Suppressor macrophage treated with lipopolysaccharide for 4 hours (primary cell): ENCODE measurements at regions not wholly inside any gene's neighbourhood (a gene's known extent, or its start where the extent isn't known, plus 50 kb on each side); places are given as distances from the start of the nearest gene placed in this dataset.

Experiments
- DNase-seq: peaks from one replicate; pipeline ENCODE4 v3.0.0-alpha.2; 2020

DNA sequence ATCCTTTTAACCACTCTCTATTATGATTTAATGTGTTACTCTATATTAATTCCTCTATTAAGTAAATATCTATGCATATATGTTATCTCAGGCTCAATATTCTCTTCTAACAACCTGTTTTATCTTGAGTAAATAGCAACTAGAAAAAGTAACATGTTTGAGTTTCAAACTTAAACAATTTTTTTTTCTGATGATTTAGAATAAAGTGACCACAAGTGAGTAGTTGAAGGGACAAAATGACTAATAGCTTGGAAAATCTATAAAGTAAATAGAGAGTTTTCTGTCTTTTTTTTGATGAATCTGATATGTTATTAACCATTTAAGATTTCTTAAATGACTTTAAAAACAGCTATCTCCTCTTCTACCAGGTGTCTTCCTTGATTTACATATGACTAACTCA, 483.8 kb downstream of the TFEC start:
- DNase-seq, result no peak

DNA sequence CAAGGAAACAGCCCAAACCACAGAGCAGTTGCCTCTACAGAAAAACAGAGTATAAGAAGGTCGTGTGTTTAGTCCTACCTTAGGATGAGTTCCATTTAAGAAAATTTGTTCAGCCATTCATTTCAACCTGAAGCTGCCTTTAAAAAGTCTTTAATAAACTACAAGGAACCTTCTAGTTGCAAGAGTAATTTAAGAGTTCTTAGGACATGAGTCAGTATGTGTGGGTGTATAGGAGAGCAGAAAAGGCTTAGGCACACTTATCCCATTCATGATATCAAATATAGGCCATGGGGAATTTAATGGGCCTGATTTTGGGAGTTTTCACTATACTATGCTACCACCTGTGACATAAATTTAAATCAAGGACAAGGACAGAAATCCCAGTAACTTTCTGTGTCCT, 496.8 kb downstream of the TFEC start:
- DNase-seq, result no peak

DNA sequence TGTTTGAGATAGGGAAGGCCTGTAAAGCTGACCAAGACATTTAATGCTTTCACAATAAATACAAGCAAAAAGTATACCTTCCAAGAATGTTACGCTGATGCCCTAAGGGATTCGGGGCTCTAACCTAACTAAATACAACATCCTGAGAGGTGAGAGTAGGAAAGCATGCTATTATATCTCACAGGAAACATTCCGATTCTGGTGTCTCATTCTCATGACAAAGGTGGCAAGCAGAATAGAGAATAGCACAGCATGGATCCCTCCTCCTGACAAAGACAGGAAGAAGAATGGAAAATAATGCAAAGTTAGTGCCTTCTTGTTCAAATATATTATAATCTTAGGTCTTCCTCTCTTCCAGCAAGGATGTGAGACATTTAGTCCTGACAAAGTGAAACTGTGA, 504.3 kb downstream of the TFEC start:
- DNase-seq, result no peak

DNA sequence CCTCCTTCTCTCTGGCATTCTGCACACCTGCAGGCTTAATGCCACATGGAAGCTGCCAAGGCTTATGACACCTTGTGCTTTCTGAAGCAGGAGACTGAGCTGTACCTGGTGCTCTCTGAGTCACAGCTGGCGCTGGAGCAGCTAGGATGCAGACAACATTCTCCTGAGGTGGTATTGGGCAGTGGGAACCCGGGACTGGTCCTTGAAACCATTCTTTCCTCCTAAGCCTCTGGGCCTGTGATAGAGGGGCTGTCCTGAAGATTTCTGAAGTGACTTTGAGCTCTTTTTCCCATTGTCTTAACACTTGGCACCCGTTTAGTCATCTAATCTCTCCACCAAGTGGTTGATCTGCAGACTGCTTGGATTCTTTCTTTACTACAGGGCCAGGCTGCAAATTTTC, 508.4 kb downstream of the TFEC start:
- no peak for DNase-seq

DNA sequence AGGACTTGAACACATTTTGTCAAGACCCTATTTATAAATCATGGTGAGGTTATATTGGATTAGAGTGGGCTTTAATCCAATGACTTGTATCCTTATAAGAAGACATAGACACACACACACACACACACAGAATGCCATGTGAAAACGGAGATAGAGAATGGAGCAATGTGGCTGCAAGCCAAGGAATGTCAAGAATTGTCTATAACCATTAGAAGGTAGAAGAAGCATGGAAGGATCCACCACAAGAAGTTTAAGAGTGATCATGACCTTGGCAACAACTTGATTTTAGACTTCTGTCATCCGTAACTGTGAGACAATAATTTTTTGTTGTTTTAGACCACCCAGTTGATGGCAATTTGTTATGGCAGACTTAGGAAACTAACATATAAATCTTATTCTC, 514.2 kb downstream of the TFEC start:
- DNase-seq, result no peak

DNA sequence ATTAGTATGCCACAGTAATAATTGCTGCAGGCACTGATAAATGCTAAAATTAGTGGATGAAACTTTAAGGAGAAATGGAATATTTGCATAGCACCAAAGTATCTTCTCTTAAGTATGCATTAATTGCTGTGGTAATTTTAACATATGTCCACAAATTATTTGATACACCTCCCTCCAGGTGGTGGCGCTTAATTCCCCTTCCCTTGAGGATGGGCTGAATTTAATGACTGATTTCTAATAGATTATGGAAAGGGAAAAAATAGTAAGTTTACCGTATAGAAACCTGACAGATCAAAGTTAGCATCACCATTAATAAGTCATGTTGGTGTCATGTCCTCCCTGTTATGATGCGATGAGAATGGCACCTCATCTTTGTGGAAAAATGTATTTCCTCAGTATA, 519.2 kb downstream of the TFEC start:
- DNase-seq, result no peak

DNA sequence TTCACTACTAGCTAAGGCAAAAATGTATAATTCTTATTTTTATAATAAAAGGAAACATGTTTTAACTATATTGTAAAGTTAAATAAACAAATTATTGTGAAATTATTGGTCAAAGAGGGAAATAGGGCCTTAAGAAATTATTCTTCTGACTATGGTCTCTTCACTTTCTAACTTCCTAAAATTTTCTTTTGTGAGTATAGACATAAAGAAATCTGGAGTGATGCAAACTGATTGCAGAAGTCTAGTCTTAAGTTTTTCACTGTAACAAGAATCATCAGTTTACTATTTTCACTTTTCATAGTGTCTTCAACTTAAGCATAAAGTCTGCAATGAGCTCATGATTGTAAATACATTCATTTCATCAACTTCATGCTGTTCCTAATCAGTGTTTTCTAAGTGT, 525.4 kb downstream of the TFEC start:
- DNase-seq, result peak; percentile 77

DNA sequence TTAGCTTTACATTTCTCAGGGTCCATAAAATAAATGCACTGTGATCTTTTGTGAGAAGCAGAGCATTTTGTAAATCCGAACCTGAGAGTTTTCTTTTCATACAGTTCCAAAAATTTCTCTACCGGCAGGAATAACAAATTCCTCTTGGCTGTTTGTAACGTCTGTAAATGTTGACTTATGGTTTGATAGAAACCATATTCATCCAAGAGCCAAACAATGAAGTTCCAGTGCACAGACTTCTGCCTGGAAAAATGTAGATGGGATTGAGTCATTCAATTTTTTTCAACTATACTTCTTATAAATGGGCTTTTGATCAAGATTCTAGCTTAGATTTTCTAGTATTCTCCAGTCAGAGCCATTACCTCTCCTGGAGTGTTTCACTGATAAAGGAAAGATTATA, 530.6 kb downstream of the TFEC start:
- no peak for DNase-seq

DNA sequence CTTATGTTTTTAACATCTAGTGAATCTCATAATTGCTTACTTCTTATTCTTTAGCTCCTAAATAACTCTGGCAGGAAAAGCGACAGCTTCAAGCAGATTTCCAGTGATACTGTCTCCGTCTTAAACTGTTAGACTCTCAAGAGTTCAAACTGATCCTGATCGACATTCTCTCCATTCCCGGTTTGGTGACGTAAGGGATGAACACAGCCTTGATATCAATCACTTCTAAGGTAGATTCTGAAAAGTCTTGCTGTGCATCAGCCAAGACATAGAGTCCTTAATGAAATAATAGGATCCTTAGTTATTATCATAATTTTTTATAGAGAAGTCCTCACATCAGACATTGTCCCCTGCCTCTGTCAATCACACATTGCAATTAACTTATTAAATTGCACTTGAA, 534.6 kb downstream of the TFEC start:
- DNase-seq, result no peak

DNA sequence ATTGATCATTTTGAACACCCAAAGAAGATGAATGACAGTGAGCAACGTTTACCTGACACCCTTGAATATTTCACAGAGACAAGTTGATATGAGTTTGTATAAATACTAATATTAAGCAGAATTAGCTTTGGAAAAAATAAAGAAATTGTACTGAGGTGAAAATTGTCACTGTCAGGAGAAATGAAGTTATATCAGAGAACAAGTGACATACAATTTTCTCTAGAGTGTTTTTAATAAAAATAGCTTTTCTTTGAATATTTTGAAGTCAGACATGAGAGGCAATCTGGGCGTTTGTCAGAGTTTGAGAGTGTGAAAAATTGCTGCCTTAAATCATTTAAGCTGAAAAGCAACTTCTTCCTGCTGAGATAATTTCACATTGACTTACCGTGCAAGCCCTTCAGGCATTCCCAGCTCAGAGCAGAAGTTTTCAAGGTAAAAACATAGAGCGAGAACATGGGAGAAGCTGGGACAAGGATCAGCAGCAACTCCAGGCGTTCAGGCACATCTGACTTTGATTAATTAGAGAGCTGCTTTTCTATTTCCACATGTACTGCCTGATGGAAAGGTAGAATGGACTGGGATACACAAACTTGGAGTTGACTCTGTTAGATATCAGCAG, 535.9 kb downstream of the TFEC start:
- no peak for DNase-seq

DNA sequence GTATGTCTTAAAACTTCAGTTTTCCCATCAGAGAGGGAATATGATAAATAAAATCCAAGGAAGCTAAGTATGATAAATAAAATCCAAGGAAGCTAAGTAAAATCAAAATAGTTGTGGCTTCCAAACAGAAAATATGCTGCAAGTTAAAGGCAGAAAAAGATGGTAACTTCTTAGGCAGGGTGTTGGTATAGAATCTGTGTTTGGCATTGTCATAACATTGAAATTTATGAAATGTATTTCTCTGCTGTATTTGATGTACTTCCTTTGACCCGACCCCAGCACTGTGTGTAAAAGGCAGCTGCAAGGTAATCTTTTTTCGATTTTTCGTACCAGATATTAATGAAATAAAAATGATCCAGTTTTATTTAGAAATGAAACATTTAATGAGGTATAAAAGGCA, 537.2 kb downstream of the TFEC start:
- no peak for DNase-seq

DNA sequence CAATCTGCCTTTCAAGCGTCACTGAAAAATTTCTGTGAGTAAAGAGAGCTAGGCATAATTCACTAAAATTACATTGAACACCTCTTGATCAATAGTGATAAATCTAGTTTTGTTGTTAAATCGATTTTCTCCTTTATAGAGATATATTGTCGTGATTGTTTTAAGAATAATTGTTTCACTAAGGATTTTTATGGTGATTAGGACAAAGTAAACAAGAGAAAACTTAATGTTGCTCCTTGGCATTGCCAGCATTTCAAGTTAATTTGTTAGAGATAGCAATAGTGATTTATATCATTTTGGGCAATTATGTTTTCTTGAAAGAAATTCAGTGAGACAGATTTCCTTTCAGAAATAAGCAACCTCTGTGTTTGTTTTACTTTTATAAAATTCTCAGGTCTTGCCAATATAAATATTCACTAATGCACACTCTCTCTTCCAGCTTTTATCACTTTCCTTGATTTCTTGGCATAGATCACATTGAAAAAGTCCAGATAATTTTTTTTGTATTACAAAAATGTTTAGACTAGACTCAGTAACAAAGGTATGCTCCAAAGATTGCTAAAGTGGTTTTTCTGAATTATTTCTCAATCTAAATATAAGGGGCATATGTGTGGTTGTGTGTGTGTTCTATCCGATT, 538.7 kb downstream of the TFEC start:
- no peak for DNase-seq

DNA sequence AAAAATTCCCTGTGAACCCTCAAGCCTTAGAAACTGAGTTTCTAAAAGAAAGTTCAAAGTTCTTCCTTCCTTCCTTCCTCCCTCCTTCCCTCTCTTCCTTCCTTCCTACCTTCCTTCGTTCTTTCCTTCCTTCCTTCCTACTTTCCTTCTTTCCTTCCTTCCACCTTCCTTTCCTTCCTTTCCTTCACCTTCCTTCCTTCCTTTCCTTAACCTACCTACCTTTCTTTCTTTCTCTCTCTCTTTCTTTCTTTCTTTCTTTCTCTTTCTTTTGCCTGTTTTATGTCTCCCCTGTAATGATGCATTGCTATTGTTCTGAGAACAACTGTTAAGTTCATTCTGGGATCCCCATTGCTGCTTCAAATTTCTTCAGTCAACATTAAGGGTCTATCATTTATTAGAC, 551.1 kb downstream of the TFEC start:
- no peak for DNase-seq

DNA sequence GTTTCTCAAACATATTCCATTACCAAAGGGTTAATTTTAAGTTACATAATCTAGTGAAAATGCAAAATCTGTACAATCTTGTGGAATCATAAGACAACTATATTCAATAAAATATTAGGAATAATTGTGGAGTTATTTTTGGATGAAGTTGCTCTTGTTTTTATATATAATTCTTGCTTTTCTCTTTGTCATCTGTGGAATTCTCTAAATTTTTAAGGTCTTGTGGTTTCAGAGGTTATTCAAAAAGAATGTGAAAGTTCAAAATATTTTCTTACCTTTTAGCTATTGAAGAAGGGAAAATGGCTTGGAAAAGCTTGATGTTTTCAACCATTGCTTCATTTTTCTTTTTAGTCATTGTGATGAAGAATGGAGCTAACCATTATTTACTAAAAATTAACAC, 552.1 kb downstream of the TFEC start:
- DNase-seq, result no peak

DNA sequence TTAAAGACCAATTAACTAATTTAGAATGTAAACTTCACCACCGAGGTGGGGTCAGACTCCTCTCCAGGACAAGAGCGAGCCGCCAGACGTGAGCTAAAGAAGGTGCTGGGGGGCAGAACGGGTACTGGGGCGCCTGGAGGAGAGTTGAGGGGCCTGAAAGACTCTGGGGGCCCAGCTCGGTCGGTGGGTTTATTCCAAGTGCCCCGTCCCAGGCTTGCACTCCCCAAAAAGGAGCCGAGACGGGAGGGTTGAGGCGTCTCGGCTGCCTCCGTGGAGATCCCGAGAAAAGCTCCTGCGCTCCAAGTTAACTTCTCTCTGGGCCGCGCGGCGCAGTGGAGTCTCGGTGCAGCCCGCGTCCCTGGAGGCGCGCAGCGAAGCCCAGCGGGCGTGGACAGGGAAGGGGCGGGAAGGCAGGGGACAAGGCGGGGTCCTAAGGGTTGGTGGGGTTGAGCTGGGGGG, 553.3 kb downstream of the TFEC start:
- no peak for DNase-seq

DNA sequence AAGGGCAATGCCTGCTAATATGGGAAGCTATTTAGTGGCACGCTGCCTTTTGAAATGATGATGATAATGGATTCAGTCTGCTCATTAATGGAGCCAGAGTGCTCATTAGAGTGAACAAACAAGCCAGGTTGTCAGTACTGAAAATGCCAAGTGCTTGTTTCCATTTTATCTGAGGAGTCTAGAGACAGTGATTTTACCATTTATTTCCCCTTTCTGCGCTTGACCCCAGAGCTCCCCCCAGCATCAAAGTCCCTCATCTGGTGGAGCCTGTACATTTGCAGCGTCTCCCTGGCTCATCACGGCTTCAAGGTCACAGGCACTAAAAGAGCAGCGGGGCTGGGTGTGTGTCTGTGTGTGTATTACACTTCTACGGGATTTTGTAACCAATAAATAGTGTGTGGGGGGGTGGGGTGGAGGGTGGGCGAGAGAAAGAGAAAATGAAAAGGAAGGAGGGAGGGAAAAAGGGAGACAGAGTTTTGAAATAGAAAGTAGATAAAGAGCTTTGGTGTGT, 553.8 kb downstream of the TFEC start:
- no peak for DNase-seq

DNA sequence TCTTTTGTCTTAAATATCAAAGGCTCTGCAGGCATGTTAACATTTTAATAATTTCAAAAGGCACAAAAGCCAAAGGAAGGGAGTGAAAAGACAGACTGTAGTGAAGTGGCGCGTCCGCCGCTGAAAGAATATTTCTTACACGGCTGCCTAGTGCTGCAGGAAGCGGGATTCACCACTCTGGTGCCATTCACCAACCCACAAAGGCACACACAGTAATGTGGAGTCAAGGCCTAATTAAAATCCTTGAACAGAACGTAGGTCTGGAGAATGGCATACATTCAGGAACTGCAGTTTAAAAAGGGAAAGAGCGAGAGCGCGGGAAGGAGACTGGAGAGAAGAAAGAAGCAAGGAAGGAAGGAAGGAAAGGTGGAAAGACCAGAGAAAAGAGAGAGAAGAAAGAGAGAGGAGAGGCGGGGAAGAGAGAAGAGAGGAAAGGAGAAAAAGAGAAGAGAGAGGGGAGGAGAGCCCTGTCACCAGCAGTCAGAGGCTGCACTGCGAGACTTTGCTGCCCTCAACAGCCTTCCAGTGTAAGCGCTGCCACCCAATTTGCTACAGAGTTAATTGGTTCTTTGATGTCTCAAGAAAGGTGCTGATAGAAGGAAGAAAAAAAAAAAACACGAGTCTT, 554.0 kb downstream of the MDFIC start:
- no peak for DNase-seq

DNA sequence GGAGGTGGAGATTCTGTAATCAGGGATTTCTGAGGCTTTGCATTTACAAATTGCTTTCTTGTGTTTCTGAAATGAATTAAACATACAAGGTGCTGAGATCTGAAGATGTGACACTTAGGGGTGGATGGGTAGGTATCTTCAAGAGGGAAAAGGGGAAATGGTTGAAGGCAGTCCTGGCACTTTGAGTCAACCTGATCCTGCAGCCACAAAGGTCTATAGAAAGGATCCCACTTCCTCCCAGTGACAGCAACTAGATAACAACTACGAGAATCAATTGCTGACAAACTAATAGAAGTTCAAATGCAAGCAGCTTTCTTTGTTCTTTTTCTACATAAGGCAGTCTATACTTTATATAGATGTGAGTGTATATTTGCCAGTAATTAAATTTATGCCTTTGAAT, 553.3 kb downstream of the MDFIC start:
- no peak for DNase-seq

DNA sequence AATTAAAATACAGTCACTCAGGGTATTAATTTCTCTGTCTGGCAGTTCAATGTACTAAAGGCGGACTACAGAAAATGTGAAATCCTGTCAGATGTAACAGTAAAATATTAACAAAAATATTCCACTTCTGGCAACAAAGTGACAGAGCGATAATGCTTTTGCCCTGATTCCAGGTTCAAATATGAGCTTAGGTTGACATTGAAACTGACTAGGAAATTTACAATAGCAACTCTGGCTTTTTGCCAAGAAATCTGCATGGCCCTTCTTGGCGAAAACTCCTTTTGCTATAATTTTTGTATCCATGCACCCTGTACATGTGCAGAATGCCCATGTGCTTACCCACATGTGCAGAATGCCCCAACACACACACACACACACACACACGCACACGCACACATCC, 552.2 kb downstream of the MDFIC start:
- DNase-seq, result no peak

DNA sequence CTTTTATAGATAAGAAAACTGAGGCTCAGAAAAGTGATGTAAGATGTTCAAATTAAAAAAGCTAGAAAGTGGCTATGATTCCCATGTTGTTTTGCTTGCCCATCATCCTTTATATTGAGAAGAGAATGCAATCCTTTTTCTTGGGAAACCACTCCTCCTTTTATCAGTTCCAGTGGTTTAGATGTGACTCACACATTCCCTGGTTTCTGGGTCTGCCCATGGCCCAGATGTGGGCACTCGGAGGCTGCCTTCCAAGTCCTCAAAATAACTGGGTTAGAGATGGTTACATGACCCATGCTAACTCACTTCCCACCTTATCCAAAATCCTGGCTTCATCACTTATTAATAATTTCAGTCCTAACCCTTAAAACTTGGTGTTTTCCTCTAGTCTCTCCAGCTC, 550.0 kb downstream of the MDFIC start:
- DNase-seq, result no peak

DNA sequence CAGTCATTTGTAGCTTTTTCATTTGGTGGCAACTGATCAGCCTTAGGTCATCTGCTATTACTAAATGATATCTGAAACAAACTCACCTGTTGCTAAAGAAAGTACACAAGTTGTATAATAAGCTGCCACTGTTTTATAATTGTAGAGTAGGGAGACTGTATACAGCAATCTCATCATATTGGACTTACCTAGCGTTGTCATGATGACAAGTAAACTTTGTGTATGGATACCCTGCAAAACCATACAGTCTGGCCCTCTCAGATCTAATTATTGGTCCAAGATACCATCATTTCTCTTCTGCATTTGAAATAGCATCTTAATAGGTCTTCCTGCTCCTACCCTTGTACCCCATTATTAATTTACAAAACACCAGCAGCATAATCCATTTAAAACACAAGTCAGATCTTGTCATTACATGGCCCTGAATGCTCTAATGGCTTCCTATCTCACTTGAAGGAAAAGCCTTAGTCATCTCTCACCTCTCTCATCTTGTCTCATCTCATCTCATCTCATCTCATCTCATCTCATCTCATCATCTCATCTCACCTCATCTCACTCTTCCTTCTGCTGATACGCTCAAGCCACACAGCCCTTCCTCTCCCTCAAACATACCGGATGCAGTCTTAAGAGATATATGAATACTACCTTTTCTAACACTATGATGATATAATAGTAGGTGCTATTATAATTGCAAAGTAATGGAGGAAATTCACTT, 540.6 kb downstream of the MDFIC start:
- no peak for DNase-seq

DNA sequence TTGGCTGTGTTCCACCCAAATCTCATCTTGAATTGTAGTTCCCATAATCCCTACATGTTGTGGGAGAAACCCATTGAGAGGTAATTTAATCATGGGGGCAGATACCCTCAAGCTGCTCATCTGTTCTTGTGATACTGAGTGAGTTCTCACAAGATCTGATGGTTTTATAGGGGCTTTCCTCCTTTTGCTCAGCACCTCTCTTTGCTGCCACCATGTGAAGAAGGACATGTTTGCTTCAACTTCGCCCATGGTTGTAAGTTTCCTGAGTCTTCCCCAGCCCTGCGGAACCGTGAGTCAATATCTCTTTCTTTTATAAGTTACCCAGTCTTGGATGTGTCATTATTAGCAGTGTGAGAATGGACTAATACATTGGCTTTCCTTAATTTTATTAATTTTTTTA, 527.8 kb downstream of the MDFIC start:
- DNase-seq, result no peak

DNA sequence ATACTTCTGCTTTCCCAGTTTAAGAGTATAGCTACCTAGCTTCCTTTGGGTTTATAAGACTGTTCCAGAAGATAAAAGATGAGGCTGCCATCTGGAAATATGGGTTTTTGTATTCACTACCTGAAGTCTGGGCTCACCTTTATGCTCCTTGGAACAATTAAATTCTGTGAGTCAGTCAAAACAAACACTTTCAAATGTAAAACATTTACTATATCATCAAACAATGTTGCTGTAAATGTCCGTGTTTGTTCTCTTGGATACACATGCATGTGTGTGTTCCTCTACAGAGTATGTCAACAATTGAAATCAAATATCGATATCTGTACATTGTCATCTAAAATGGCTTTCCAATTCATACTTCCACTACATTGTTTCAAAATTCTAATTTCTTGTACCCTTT, 525.6 kb downstream of the MDFIC start:
- no peak for DNase-seq

DNA sequence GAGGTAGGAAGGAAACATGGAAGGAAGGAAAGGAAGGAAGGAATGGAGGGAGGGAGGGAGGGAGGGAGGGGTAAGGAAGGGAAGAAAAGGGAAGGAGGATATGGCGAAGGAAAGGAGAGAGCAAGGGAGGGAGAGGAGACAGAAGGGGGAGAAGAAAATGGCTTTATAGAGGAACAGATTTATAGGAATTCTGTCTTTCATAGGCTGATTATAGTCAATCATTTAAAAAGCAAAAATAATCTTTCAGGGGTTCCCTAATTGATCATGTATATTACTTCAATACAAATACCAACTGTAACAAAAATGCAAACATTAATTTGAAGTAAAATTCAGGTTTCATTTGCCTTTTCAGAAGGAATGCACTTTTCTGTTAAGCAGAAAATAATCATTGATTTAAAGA, 519.1 kb downstream of the MDFIC start:
- no peak for DNase-seq
